Fibroblast of the aortic adventitia (primary cell): ENCODE measurements at regions not wholly inside any gene's neighbourhood (a gene's known extent, or its start where the extent isn't known, plus 50 kb on each side); places are given as distances from the start of the nearest gene placed in this dataset.

Source experiments
- DNase-seq: peaks from one replicate; pipeline ENCODE4 v3.0.0-alpha.2; 2010; ENCODE audit warnings: low read depth
- H3K4me3 ChIP-seq: 2 replicates; pipeline ENCODE4 v1.5.1; 2011; ENCODE audit warnings: low read depth, mild to moderate bottlenecking, control low read depth, low read length, moderate library complexity
- TF ChIP-seq, protein P1 (sequence below): IDR thresholded peaks from 2 replicates; pipeline ENCODE4 v1.5.1; 2011; ENCODE audit warnings: mild to moderate bottlenecking, low read length, control low read depth, inconsistent platforms; ENCODE audit not compliant: insufficient read depth

DNA sequence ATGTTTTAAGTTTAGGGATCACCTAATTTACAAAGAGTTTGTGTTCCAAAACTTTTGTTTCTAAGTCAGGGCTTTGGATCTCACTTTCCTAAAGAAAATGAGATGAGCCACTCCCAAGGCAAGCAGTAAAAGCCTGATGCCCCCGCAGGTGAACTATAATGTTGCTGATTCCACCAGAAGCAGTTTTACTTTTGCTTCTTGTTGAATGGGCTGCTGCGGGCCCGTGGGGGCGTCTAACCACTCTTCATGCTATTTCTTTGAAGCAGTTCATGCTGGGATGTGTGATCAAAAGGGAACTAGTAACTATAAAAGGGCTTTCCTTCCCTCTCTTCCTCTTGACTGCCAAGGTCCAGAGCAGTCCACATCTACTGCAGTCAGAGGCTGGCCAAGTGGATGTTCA lies 118.7 kb upstream of the NEBL start:
- TF ChIP-seq, protein P1, sequence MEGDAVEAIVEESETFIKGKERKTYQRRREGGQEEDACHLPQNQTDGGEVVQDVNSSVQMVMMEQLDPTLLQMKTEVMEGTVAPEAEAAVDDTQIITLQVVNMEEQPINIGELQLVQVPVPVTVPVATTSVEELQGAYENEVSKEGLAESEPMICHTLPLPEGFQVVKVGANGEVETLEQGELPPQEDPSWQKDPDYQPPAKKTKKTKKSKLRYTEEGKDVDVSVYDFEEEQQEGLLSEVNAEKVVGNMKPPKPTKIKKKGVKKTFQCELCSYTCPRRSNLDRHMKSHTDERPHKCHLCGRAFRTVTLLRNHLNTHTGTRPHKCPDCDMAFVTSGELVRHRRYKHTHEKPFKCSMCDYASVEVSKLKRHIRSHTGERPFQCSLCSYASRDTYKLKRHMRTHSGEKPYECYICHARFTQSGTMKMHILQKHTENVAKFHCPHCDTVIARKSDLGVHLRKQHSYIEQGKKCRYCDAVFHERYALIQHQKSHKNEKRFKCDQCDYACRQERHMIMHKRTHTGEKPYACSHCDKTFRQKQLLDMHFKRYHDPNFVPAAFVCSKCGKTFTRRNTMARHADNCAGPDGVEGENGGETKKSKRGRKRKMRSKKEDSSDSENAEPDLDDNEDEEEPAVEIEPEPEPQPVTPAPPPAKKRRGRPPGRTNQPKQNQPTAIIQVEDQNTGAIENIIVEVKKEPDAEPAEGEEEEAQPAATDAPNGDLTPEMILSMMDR = no peak
- no peak for DNase-seq
- H3K4me3 ChIP-seq = no peak overlapping the region

DNA sequence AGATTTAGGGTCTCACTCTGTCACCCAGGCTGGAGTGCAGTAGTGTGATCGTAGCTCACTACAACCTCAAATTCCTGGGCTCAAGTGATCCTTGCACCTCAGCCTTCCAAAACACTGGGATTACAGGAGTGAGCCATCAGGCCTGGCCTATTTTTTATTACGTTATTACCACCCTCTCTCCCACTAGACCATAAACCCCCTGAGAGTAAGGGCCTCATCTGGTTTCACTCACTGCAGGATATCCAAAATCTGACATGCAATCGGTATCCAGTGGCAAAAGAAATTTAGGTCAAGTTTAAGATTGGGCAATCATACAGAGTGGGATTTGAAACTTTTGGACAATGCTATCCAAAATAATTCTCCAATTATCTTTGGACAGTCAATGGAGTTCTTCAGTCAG lies 117.0 kb upstream of the NEBL start:
- DNase-seq = no peak
- TF ChIP-seq, protein P1 = no peak
- H3K4me3 ChIP-seq = no peak overlapping the region

DNA sequence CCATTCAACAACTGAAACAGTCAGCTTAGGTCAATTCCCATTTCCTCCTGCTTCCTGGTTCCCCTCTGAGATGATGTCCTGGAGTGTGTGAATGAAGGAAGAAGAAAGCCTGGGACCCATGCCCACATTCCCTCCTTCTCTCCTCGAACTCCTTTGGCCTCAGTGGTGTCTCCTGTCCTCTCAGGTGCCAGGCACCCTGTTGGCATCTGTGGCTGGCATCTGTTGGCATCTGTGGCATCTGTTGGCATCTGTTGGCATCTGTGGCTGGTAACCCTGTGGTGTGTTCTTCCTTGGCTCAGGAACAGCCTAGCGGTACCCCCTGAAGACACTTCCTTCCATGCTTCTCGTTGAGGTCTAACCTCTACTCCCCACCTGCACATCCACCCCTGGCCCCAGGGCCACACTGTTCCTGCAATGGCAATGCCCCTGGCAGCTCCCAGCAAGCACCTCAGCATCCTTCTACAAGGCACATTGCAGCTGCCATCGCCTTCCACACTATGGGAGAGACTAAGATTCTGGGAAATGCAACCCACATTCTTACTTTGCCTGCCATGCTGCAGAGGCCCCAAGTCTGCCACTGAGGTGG lies 114.4 kb upstream of the NEBL start:
- DNase-seq = no peak
- no peak overlapping the region for H3K4me3 ChIP-seq
- TF ChIP-seq, protein P1 = no peak

DNA sequence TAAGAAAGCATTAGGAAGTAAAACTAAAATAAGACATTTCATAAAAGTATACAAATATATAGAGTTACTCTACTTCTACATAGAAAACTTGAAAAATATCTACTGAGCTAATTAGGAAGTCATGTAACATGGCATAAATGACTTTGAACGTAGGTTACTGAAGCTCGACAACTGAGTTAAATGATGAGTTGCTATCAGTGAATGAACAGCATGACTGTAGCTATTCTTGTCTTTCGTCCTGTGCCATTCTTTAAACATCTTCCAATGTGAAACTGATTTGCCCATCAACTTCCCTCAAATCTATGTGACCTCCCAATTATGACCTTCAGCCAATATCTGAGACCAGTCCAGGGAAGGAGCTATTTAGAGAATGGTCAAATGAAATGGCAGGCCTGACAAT lies 113.5 kb upstream of the NEBL start:
- TF ChIP-seq, protein P1 = no peak
- H3K4me3 ChIP-seq = no peak overlapping the region
- DNase-seq = no peak

DNA sequence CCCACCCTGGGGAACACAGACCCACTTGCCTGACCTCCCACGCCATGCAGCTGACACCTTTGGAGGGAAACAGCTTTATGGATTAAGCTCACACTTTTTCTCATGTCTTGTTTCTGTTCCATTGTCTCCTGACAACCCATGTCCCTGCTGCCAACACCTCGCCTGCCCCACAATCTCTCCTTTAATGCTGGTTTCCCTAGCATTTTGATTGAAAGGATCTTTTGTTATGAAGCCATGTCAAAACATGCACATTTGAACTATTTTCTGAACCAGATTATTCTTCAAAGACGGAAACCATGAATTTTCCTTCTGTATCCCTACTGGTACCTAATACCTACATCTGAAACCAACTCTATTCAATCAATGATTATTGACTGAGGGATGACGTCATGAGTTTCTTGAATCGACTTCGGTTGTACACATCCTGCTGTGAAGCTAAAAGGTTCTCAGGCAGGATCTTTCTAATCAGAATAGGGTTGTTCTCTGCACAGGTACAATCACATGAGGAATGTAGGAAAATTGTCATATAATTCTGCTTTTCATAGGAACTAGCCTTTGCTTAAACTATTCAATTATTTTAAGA lies 106.2 kb upstream of the NEBL start:
- no peak overlapping the region for H3K4me3 ChIP-seq
- TF ChIP-seq, protein P1 = no peak
- no peak for DNase-seq

DNA sequence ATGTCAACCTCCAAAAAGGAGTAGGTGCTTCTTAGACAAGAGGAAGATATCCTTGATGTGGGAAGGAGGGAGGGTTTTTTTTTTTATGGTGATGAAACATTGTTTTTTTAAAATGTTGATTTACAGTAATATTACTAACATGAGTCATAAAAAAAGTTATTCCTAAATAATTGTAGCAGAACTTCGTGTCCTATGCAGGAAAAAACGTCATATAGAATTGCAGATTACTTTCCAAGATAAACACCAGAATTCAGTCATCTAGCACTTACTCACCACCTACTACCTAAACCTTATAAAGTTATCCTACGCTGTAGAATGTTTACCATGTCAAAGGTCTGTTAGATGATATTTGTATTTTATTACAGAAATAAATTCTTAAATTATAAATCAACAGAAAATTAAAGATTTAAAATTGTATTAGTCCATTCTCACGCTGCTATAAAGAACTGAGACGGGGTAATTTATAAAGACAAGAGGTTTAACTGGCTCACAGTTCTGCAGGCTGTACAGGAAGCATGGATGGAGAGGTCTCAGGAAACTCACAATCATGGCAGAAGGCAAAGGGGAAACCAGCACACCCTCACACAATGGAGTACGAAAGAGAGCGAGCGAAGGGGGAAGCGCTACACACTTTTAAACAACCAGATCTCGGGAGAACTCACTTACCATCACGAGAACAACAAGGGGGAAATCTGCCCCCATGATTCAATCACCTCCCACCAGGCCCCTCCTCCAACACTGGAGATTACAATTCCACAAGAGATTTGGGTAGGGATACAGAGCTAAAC lies 105.2 kb upstream of the NEBL start:
- TF ChIP-seq, protein P1 = no peak
- H3K4me3 ChIP-seq = no peak overlapping the region
- DNase-seq = peak; percentile 12
